ENCODE measurements at regions not wholly inside any gene's neighbourhood (a gene's known extent, or its start where the extent isn't known, plus 50 kb on each side); places are given as distances from the start of the nearest gene placed in this dataset.

DNA sequence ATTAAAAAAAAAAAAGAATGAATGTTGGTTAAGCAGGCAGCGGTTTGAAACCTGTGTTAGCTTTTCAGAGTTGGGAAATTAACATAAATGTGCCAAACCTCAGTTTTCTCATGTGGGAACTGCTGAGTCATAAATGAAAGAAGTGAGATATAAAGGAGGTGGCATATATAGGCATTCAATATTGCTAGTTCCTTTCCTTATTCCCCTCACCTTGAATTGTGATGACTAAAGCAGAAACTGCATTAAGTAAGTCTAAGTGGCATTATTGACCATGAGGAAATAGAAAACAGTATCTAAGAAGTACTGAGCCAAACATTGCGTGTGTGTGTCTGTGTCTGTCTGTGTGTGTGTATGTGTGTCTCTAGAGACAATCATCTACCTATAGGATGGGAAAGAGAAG, 691.2 kb downstream of the TLR4 start:
- H3K27ac ChIP-seq (ENCODE audit: low read depth, low read length), result no peak overlapping the region
- no peaks in the 10 kb centered on the region for H3K9me3 ChIP-seq (ENCODE audit: control insufficient read depth in 2 of 3, low read length in 3 of 3)
- Mint-ChIP-seq H3K4me1 (no peaks in the 10 kb centered on the region), H3K27me3 (peaks cover 0 to 6% (median 0%) of the 10 kb centered on the region in 5 donors), H3K36me3 (no peaks in the 10 kb centered on the region), H3K4me3 (no peak overlapping the region), H3K9me3 (peaks cover 0 to 8% (median 3%) of the 10 kb centered on the region in 11 donors), H3K27ac (no peak overlapping the region)
- H3K36me3 ChIP-seq (ENCODE audit: control insufficient read depth in 2 of 3, insufficient read depth in 3 of 3, low read length in 3 of 3), result no peaks in the 10 kb centered on the region
- H3K27me3 ChIP-seq (ENCODE audit: control insufficient read depth in 2 of 2, insufficient read depth in 2 of 2, low read length in 2 of 2), result no peaks in the 10 kb centered on the region
- ChIA-PET CTCF (no interaction called here), POLR2A (no interaction called here)
- no peaks in the 10 kb centered on the region for H3K4me1 ChIP-seq (ENCODE audit: control insufficient read depth in 2 of 2, insufficient read depth in 2 of 2, low read length in 2 of 2)
- H3K4me3 ChIP-seq (ENCODE audit: low read length), result no peak overlapping the region
- intact Hi-C loops (cut with micrococcal nuclease), result no loop called here
- ATAC-seq (no peak), DNase-seq (no peak)

DNA sequence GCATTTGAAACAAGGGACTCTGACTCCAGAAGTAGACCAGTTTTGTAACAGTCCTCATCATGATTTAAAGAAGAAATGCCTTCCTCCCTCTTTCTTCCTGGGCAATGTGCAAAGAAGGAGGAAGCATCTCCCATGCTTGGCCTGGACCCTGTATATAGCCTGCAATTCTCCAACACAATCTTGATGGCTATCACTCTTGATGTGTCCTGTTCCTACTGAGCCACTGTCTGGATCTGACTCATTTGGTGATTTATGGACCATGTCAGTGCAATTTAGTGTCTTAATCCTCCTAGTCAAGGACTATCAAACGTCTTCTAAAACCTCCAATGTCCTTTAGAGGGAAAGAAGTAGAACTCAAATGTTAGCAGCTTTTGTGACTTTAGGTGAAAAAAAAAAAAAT, 697.3 kb downstream of the TLR4 start:
- Mint-ChIP-seq H3K36me3 (no peaks in the 10 kb centered on the region), H3K27me3 (peaks cover 0 to 6% (median 0%) of the 10 kb centered on the region in 5 donors), H3K4me3 (no peak overlapping the region), H3K27ac (no peak overlapping the region), H3K9me3 (peaks cover 0 to 11% (median 2%) of the 10 kb centered on the region in 11 donors), H3K4me1 (no peaks in the 10 kb centered on the region)
- Histone ChIP-seq H3K27ac (ENCODE audit: low read depth, low read length) (no peak overlapping the region), H3K36me3 (ENCODE audit: control insufficient read depth in 2 of 3, insufficient read depth in 3 of 3, low read length in 3 of 3) (no peaks in the 10 kb centered on the region), H3K4me1 (ENCODE audit: control insufficient read depth in 2 of 2, insufficient read depth in 2 of 2, low read length in 2 of 2) (no peaks in the 10 kb centered on the region), H3K4me3 (ENCODE audit: low read length) (no peak overlapping the region), H3K27me3 (ENCODE audit: control insufficient read depth in 2 of 2, insufficient read depth in 2 of 2, low read length in 2 of 2) (no peaks in the 10 kb centered on the region), H3K9me3 (ENCODE audit: control insufficient read depth in 2 of 3, low read length in 3 of 3) (no peaks in the 10 kb centered on the region)
- ATAC-seq (no peak), DNase-seq (no peak)
- intact Hi-C loops (cut with micrococcal nuclease), result no loop called here
- ChIA-PET POLR2A (no interaction called here), CTCF (no interaction called here)

DNA sequence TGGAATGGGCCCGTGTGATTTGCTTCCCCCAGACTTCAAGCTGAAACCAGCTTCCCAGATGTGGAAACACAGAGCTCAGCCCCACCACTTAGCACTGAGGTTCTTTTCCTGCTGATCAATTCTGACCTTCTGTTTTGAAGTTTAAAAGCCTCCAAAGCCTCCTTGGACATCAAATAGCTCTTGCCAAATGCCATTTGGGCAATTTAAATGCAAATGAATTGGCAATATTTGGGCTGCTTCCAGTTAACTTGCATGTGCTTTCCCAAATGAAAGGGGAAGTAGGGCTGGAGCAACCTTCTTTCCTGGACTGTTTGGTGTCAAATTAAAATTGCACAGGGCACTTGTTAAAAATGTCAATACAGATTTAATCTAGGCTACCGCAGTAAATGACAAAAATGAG, 710.5 kb downstream of the TLR4 start:
- Mint-ChIP-seq H3K27me3 (no peaks in the 10 kb centered on the region), H3K27ac (peak overlapping the region in 1 of 9 donors; percentile 18), H3K4me1 (no peaks in the 10 kb centered on the region), H3K9me3 (peaks cover 0 to 12% (median 0%) of the 10 kb centered on the region in 11 donors), H3K4me3 (no peak overlapping the region), H3K36me3 (no peaks in the 10 kb centered on the region)
- intact Hi-C loops (cut with micrococcal nuclease), result no loop called here
- ATAC-seq, result no peak
- no peaks in the 10 kb centered on the region for H3K36me3 ChIP-seq (ENCODE audit: control insufficient read depth in 2 of 3, insufficient read depth in 3 of 3, low read length in 3 of 3)
- POLR2A ChIA-PET, result no interaction called here
- CTCF ChIA-PET, result no interaction called here
- H3K9me3 ChIP-seq (ENCODE audit: control insufficient read depth in 2 of 3, low read length in 3 of 3), result no peaks in the 10 kb centered on the region
- no peaks in the 10 kb centered on the region for H3K27me3 ChIP-seq (ENCODE audit: control insufficient read depth in 2 of 2, insufficient read depth in 2 of 2, low read length in 2 of 2)
- H3K27ac ChIP-seq (ENCODE audit: low read depth, low read length), result no peak overlapping the region
- H3K4me3 ChIP-seq (ENCODE audit: low read length), result no peak overlapping the region
- DNase-seq, result no peak
- H3K4me1 ChIP-seq (ENCODE audit: control insufficient read depth in 2 of 2, insufficient read depth in 2 of 2, low read length in 2 of 2), result no peaks in the 10 kb centered on the region

DNA sequence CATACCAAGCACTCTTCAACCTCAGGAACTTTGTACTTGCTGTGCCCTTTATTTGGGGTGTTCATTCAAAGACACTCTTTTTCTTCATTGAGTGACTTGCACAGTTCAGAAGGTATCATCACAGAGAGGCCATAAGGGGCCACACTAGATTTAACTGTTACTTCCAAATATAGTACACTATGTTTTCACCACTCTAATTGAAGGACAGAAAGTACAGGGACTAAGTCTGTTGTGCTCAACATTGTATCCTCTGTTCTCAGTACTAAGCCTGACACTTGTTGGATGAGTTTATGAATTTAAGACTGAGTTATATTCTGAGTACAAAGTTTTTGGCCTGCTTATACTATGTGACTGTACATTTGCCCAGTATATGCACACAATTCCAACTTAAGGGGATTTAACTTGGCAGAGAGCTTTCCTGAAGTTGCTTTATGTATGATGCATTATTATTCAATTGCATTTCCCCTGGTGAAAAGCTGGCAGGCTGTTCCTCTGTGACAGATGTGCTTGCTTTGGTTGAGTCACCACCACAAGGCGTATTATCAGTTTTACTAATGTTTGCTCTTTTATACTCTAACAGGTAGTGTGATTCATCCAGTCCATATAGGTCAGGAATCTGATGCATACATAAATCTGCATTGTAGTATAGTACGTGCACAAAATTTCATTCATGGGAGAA, 714.8 kb downstream of the TLR4 start:
- Mint-ChIP-seq H3K9me3 (peaks cover 0 to 10% (median 0%) of the 10 kb centered on the region in 11 donors), H3K4me1 (no peaks in the 10 kb centered on the region), H3K36me3 (no peaks in the 10 kb centered on the region), H3K4me3 (no peak overlapping the region), H3K27me3 (no peaks in the 10 kb centered on the region), H3K27ac (no peak overlapping the region)
- Histone ChIP-seq H3K27me3 (ENCODE audit: control insufficient read depth in 2 of 2, insufficient read depth in 2 of 2, low read length in 2 of 2) (no peaks in the 10 kb centered on the region), H3K4me1 (ENCODE audit: control insufficient read depth in 2 of 2, insufficient read depth in 2 of 2, low read length in 2 of 2) (no peaks in the 10 kb centered on the region), H3K36me3 (ENCODE audit: control insufficient read depth in 2 of 3, insufficient read depth in 3 of 3, low read length in 3 of 3) (no peaks in the 10 kb centered on the region), H3K27ac (ENCODE audit: low read depth, low read length) (no peak overlapping the region), H3K9me3 (ENCODE audit: control insufficient read depth in 2 of 3, low read length in 3 of 3) (no peaks in the 10 kb centered on the region), H3K4me3 (ENCODE audit: low read length) (no peak overlapping the region)
- intact Hi-C loops (cut with micrococcal nuclease), result no loop called here
- POLR2A ChIA-PET, result no interaction called here
- no peak for ATAC-seq
- CTCF ChIA-PET, result interaction anchor here (0.6 kb wide), 1 partner anchor 14 kb away, joined by 5 read pairs; no protein-coding TSS in a partner anchor
- no peak for DNase-seq

DNA sequence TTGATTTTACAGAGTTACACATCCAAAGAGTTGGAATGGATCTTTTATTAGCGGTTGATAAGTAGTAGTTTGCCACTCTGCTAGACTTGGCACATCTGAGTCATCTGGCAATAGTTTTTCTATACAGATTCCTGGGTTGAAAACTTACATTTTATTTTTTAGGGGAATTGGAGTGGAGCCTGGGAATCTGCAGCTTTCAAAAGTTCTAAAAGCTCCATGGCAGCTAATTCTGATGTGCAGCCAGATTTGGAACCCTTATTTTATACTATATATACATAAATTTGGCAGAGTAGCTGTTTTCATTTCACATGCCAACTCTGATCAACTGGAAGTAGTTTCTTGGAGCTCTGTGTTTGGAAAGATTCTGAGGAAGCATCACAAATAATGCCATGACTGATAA, 715.5 kb downstream of the TLR4 start:
- H3K9me3 Mint-ChIP-seq, result peaks cover 0 to 10% (median 0%) of the 10 kb centered on the region in 11 donors
- DNase-seq, result no peak
- intact Hi-C loops (cut with micrococcal nuclease), result no loop called here
- H3K4me1 Mint-ChIP-seq, result no peaks in the 10 kb centered on the region
- H3K4me3 Mint-ChIP-seq, result no peak overlapping the region
- no peak for ATAC-seq
- no peak overlapping the region for H3K27ac ChIP-seq (ENCODE audit: low read depth, low read length)
- CTCF ChIA-PET, result interaction anchor here (0.6 kb wide), 1 partner anchor 15 kb away, joined by 5 read pairs; no protein-coding TSS in a partner anchor
- no peaks in the 10 kb centered on the region for H3K27me3 Mint-ChIP-seq
- no peaks in the 10 kb centered on the region for H3K27me3 ChIP-seq (ENCODE audit: control insufficient read depth in 2 of 2, insufficient read depth in 2 of 2, low read length in 2 of 2)
- H3K36me3 Mint-ChIP-seq, result no peaks in the 10 kb centered on the region
- no peaks in the 10 kb centered on the region for H3K9me3 ChIP-seq (ENCODE audit: control insufficient read depth in 2 of 3, low read length in 3 of 3)
- no peak overlapping the region for H3K4me3 ChIP-seq (ENCODE audit: low read length)
- POLR2A ChIA-PET, result no interaction called here
- no peaks in the 10 kb centered on the region for H3K36me3 ChIP-seq (ENCODE audit: control insufficient read depth in 2 of 3, insufficient read depth in 3 of 3, low read length in 3 of 3)
- no peak overlapping the region for H3K27ac Mint-ChIP-seq
- no peaks in the 10 kb centered on the region for H3K4me1 ChIP-seq (ENCODE audit: control insufficient read depth in 2 of 2, insufficient read depth in 2 of 2, low read length in 2 of 2)

DNA sequence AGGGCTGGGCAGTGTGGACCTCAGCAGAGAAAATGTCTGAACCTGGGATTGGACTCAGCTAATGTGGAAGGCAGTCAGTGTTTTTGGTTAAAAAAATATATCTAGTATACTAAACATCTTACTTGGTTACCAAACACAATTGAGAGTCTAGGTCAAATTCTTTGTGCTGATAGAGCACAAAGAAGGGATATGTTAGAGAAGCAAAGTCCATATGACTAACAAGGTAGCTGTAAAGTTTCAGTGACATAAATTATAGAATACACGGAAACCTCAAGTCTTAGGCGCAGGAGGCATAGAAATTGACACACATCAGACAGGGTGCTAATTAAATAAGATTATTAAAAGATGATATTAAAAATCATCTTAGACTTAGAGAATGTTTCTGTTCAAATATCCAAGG, 718.3 kb downstream of the TLR4 start:
- H3K36me3 ChIP-seq (ENCODE audit: control insufficient read depth in 2 of 3, insufficient read depth in 3 of 3, low read length in 3 of 3), result no peaks in the 10 kb centered on the region
- ChIA-PET CTCF (no interaction called here), POLR2A (no interaction called here)
- H3K9me3 Mint-ChIP-seq, result peaks cover 0 to 3% (median 0%) of the 10 kb centered on the region in 11 donors
- no peak overlapping the region for H3K27ac ChIP-seq (ENCODE audit: low read depth, low read length)
- H3K27ac Mint-ChIP-seq, result no peak overlapping the region
- no peaks in the 10 kb centered on the region for H3K36me3 Mint-ChIP-seq
- H3K4me1 Mint-ChIP-seq, result no peaks in the 10 kb centered on the region
- H3K27me3 Mint-ChIP-seq, result no peaks in the 10 kb centered on the region
- H3K4me3 Mint-ChIP-seq, result no peak overlapping the region
- no peaks in the 10 kb centered on the region for H3K9me3 ChIP-seq (ENCODE audit: control insufficient read depth in 2 of 3, low read length in 3 of 3)
- intact Hi-C loops (cut with micrococcal nuclease), result no loop called here
- DNase-seq, result no peak
- no peaks in the 10 kb centered on the region for H3K4me1 ChIP-seq (ENCODE audit: control insufficient read depth in 2 of 2, insufficient read depth in 2 of 2, low read length in 2 of 2)
- no peaks in the 10 kb centered on the region for H3K27me3 ChIP-seq (ENCODE audit: control insufficient read depth in 2 of 2, insufficient read depth in 2 of 2, low read length in 2 of 2)
- no peak for ATAC-seq
- H3K4me3 ChIP-seq (ENCODE audit: low read length), result no peak overlapping the region

DNA sequence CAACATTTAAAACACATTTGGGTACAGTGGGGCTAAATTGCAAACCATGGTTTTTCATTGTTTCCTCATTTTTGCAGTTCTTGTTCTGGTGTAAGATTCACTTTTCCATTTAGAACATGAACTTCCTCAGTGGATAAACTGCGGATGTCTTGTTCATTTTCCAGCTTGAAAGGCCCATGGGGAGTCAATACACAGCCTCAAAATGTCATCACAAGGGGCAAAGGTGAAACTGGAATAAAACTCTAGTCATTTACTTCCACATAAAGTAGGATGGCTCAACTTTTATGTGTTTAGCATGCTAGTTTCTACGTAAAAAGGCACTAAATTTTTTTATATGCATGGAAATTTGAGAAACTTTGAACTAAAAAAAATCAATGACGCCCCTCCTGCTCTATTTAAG, 718.8 kb downstream of the TLR4 start:
- Mint-ChIP-seq H3K36me3 (no peaks in the 10 kb centered on the region), H3K27ac (no peak overlapping the region), H3K9me3 (peaks cover 0 to 3% (median 0%) of the 10 kb centered on the region in 11 donors), H3K4me1 (no peaks in the 10 kb centered on the region), H3K27me3 (no peaks in the 10 kb centered on the region), H3K4me3 (no peak overlapping the region)
- no peaks in the 10 kb centered on the region for H3K27me3 ChIP-seq (ENCODE audit: control insufficient read depth in 2 of 2, insufficient read depth in 2 of 2, low read length in 2 of 2)
- H3K27ac ChIP-seq (ENCODE audit: low read depth, low read length), result no peak overlapping the region
- H3K9me3 ChIP-seq (ENCODE audit: control insufficient read depth in 2 of 3, low read length in 3 of 3), result no peaks in the 10 kb centered on the region
- H3K36me3 ChIP-seq (ENCODE audit: control insufficient read depth in 2 of 3, insufficient read depth in 3 of 3, low read length in 3 of 3), result no peaks in the 10 kb centered on the region
- H3K4me1 ChIP-seq (ENCODE audit: control insufficient read depth in 2 of 2, insufficient read depth in 2 of 2, low read length in 2 of 2), result no peaks in the 10 kb centered on the region
- DNase-seq (no peak), ATAC-seq (no peak)
- CTCF ChIA-PET, result no interaction called here
- H3K4me3 ChIP-seq (ENCODE audit: low read length), result no peak overlapping the region
- POLR2A ChIA-PET, result no interaction called here
- intact Hi-C loops (cut with micrococcal nuclease), result no loop called here

All from naive thymus-derived CD4-positive, alpha-beta T cell (primary cell).